Suppressor macrophage (primary cell): ENCODE measurements at regions not wholly inside any gene's neighbourhood (a gene's known extent, or its start where the extent isn't known, plus 50 kb on each side); places are given as distances from the start of the nearest gene placed in this dataset.

Source experiments
- DNase-seq, 4 experiments: peaks; one replicate each; pipeline ENCODE4 v3.0.0-alpha.2; 2020 to 2022

GRCh38 chr2:18925296-18925695 lies 335.9 kb upstream of the NT5C1B start:
- DNase-seq, result no peak

- DNase-seq, result no peak
Measured at GRCh38 chr2:18924886-18925285, 335.5 kb upstream of the NT5C1B start.

DNA sequence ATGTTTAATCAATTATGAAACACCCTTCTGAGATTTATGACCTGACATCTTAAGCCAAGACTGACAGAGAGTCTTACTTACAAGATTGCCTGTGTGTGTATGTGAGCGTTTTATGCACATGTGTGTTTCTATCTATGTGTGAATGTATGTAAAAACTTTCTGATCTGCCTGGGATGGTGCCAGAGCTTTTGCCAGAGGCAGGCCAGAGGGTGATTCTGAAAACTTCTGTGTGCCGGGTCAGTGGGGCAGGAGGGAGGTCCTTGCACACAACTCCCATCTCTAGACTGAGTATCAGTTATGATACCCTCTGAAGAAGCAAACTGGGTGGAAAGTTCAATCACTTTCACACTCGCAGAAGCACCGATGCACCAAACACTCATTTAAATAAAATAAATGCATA lies 335.0 kb upstream of the NT5C1B start:
- DNase-seq, result no peak

- no peak for DNase-seq
Measured at GRCh38 chr2:18922276-18922675, 332.9 kb upstream of the NT5C1B start.

- no peak for DNase-seq
Measured at GRCh38 chr2:18918280-18918679, 328.9 kb upstream of the NT5C1B start.

DNA sequence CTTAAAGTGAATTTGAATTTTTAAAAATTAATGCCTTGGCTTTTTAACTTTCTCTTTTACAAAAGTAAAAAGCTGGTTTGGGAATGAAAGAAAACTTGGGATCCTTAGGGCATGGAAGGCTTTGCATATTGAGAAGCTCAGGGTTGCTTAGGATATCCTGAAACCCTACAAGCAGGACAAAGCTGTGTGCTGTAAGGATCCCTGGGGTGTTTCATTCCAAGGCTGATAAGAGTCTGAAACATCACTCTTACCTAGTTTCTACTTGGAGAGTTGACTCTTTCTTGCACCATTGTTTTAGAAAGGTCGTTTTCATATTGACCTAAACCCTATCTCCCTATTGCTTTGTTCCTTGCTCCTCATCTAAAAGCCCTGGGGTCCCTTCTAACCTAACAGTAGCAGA lies 325.9 kb upstream of the NT5C1B start:
- DNase-seq, result no peak

DNA sequence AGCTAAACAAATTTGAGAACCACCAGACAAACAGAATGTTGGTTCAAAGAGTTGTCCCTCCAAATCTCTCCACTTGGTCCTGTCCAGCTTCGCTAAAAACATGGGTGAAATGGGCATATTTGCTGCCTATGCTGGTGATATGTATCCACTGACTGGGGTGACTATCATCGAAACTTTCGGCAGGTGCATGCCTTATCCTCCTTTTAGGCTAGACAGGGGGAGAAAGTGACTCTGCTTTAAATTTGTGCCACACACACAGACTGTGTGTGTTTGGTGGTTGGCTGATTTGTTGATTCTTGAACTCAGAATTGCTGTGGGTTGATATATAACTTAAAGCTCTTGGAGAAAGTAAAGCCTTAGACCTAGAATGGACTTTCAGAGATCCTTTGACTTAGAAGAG lies 324.1 kb upstream of the NT5C1B start:
- DNase-seq, result no peak

DNA sequence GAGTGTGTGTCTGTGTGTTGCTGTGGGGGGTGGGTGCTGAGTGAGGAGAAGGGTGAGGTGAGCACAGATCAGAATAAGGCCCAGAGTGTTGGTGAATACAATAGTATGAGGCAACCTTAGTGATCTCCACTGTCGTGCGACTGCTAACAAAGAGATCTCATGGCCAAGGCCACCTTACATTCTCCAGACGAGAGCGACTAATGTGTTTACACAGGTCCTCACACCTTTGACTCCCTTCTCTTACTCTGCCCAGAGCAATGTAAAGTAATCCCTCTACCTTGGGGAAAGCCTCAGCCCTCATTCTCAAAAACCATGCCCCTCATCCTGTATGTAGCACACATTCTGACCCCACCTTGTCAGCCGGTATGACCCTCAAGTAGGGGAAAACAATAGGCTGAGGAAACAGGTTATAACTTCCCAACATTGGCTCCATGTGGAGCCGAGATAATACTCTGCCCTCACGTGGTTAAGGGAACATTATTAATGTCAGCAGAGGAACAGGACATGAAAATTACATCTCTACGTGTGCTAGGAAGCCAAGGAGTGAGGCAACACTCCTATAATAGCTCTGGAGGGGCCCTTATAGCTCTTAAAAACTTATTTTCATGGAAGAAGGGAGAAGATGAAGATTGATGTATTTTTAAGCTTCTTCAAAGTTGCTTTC lies 323.0 kb upstream of the NT5C1B start:
- no peak for DNase-seq

GRCh38 chr2:18911416-18911815 lies 322.0 kb upstream of the NT5C1B start:
- DNase-seq, result no peak

DNA sequence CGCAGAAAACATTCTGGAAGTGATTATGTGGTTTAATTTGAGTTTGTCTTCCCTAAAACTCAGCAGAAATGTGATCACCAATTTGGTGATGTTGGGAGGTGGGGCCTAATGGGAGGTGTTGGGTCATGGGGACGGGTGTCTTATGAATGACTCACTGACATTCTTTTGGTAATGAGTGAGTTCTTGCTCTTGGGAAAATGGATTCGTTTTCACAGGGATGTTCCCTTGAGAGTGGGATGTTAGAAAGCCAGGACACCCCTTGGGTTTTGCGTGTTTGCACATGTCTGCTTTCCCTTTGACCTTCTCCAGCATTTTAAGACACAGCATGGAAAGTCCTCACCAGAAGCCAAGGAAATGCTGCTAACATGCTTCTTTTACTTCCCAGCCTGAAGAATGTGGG lies 321.5 kb upstream of the NT5C1B start:
- no peak for DNase-seq

- no peak for DNase-seq
Measured at GRCh38 chr2:18907937-18908336, 318.6 kb upstream of the NT5C1B start.

DNA sequence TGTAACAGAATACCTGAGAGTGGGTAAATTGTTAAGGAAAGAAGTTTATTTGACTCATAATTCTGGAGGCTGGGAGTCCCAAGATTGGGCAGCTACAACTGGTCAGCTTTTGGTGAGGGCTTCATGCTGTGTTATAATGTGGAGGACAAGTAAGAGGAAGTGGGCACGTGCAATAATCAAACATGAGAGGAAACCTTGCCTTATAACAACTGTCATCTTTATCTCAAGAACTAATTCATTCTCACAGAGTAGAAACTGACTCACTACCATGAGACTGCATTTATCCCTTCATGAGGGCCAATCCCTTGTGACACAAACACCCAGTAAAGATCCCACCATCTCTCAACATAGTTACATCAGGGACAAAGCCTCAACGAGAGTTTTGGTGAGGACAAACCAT lies 318.1 kb upstream of the NT5C1B start:
- no peak for DNase-seq

- no peak for DNase-seq
Measured at GRCh38 chr2:18903750-18904149, 314.4 kb upstream of the NT5C1B start.

DNA sequence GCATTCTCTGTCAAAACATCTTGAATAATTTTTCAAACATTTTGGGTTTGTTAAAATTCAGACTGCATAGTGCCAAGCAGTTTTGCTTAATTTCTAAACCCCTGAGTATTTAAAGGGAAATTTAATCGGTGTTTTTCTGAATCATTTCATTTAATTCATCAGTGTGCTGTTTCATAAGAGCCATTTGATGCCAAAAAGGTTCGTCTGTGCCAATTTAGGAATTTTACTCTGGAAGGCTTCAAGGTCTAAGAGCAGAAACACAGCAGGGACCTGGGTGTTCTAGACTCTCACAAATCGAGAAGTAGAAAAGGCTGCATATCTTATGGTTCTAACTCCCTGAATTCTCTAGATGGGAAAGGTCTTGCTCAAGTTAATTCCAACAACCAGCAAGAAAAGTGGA lies 311.9 kb upstream of the NT5C1B start:
- no peak for DNase-seq

GRCh38 chr2:18900691-18901141 lies 311.3 kb upstream of the NT5C1B start:
- no peak for DNase-seq

DNA sequence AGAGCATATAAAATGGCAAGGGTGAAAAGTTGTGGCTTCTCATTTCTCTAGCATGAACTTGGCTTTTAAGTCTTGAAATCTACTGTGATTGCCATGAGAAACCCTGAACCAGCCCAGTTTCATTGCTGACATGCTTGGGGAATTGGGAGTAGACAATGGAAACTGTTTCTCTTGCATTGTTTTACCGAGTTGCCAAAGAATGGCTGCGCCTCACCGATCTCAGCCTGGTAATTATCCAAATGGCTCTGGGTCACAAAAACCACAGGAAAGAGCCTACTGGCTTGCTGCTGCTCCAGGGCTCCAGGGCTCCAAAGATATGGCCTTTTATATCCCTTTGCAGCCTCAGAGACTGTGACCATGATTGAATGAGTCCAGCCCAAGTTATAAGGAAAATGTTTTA lies 310.4 kb upstream of the NT5C1B start:
- DNase-seq, result no peak

- DNase-seq, result no peak
Measured at GRCh38 chr2:18898271-18898670, 308.9 kb upstream of the NT5C1B start.

DNA sequence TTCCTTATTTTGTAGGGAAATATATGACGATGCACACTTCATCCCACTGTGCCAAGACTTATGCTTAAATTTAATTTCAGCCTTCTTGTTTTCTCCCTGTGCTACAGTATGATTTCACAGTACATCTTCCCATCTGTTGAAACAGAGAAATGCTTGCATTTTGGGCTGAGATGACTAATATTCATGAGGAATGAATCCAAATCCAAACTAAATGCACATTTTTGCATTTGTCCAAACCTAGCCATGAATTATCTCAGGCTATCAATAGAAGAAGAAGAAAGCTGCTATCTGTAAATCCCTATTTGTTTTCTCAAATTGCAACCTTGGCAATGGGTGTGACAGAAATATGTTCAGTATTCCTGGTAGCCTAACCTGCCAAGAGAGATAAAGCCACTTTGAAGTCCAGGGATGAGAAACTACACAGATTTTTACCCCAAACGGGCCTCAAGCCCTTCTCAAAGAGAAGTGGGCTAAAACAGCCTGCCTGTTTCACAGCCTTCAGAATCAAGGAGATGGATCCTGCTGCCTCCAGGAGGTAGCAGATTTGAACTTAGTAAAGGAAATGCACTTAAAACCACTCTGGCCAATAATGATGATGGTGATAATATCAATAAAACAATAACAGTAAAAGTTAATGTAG lies 306.9 kb upstream of the NT5C1B start:
- DNase-seq, result no peak

DNA sequence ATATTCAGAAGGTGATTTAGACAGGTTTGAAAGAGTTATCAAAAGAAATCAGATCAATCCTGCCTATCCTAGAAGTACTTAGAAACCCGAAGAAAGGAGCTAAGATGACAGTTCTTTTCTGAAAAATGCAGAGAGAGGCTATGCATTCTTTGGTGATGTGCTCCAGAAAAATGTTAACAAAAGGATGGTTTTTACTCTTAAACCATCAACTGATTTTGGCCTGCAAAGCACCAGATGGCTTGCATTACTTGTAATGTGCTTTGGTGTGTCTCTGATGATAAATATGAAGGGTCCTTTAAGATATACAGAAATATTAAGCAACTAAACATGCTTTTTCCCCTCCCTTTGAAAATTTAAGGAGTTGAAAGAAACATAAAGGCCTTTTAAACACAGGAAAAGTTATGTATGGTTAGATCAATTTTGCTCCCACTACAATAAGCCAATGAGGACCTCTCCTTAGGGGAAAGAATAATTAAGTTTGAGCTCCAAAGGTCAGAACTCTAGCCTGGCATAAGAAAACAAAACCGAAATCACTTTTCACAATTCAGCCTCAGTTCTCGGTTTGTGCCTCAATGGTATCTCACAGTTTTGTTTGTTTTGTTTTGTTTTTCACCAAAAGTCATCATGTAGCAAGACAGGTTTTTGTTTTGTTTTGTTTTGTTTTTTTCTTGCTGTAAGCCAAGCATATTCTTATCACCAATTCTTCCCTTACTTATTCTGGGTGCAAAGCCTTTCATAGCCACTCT lies 302.4 kb upstream of the NT5C1B start:
- no peak for DNase-seq

DNA sequence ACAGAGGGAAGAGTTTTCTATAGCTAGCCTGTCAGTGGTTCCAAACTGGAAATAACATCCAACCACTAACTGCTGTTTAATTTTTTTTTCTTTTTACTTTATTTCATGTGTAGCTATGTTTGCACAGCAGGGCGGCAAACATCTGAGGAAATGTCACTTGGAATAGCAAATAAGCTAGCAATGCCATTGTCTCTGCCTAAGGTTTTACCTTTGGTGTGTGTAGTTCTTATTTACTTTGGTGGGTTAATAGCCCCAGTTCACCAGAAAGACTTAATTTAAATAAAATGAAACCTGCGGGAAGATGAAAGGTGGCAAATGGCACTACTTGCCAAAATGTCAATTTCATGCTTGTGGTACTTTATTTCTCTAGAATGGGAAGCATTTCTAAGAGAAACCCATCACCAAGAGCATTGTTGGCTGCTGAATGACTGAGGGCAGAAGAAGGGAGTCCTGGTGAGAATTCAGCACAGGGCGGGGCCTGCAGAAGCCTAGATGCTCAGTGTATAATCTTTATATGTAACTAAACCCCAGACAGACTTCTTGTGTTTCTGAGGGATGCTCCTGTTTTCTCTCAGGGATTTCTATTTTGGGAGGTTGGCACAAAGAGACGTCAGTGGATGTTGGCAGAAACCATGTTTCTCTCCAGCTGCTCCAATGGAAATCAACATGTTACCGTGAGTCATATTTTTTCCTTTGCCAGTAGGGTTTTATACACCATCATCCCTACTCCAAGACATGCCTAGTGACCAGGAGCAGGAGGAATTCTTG lies 300.4 kb upstream of the NT5C1B start:
- no peak for DNase-seq

DNA sequence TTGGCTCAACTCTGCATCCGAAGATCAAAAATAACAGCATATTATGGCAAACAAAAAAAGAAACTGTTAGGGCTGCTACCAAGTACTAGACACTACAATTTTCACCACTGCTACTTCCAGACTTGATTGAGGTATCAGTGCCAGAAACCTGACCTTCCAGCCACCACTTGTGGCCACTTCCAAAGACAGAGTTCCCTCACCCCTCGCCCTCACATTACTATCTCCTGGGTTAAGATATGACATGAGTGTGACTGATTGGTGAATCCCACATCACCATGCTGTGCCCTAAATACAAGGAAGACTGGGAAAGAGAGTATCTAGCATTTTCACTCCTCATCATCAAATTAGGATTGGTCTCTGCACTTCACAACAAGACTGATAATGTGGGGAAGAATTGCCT lies 296.1 kb upstream of the NT5C1B start:
- no peak for DNase-seq

DNA sequence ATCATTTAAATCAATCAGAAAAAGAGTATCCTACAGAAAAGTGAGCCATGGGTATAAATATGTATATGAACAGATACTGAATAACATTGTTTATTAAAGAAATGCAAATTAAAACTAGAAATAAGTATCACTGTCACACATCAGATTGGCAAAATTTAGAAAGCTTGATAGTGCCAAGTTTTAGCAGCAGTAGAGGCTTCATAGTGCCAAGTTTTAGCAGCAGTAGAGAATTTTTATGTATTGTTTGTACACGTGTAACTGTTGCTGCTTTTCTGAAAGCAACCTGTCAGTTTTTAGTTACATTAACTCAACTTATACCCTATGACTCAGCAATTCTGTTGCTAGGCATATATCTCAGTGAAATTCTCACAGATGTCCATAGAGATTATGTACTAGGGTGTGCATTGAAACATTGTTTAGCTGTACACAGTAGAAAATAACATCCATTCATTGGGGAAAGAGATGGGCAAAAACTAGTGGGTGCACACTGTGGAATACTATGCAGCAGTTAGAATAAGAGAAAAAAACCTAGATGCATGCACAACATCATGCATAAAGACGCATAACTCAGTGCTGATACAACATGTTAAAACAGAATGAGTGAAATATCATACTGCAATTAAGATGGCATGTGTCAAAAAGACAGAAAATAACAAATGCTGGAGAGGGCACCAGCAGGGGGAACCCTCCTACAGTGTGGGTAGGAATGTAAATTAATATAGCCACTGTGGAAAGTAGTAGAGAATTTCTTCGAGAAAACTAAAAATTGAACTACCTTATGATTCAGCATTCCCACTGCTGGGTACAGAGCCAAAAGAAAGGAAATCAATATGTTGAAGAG lies 294.5 kb upstream of the NT5C1B start:
- no peak for DNase-seq
